Endothelial cell of umbilical vein (primary cell): ENCODE measurements at regions not wholly inside any gene's neighbourhood (a gene's known extent, or its start where the extent isn't known, plus 50 kb on each side); places are given as distances from the start of the nearest gene placed in this dataset.

Source experiments
- CTCF ChIP-seq, 2 donors: IDR thresholded peaks; 1 replicate in 1 of 2; 2 replicates in 1 of 2; pipeline ENCODE4 v1.5.1; 2011; ENCODE audit warnings: low read length in 2 of 2, mild to moderate bottlenecking in 2 of 2, moderate library complexity in 2 of 2, control low read depth in 1 of 2, inconsistent platforms in 1 of 2, low read depth in 1 of 2; ENCODE audit not compliant: insufficient read depth in 1 of 2; ENCODE audit errors: extremely low read depth in 1 of 2
- MYC ChIP-seq: IDR thresholded peaks from one replicate; pipeline ENCODE4 v1.6.1; 2011; ENCODE audit warnings: mild to moderate bottlenecking, low read depth, low read length
- POLR2A ChIP-seq: IDR thresholded peaks from 2 replicates; pipeline ENCODE4 v1.6.1; 2012; ENCODE audit warnings: low read depth, mild to moderate bottlenecking, control low read depth, low read length
- POLR2AphosphoS5 ChIP-seq: IDR thresholded peaks from 2 replicates; pipeline ENCODE4 v1.6.1; 2012; ENCODE audit warnings: low read depth, mild to moderate bottlenecking, control low read depth, low read length, moderate library complexity; ENCODE audit not compliant: insufficient read depth

- no peak for TF ChIP-seq CTCF (IDR thresholded peaks at IDR 0.05; ENCODE audit: extremely low read depth in 1 of 2, insufficient read depth in 1 of 2, low read depth in 1 of 2, low read length in 2 of 2)
- no peak for TF ChIP-seq MYC
- TF ChIP-seq POLR2A: no peak
- no peak for TF ChIP-seq POLR2AphosphoS5
Measured at GRCh38 chr16:8203101-8203500, 387.2 kb downstream of the TMEM114 start.
